SHP77 treated with DMSO at 0.1 percent for 48 hours (cell line): ENCODE measurements at regions not wholly inside any gene's neighbourhood (a gene's known extent, or its start where the extent isn't known, plus 50 kb on each side); places are given as distances from the start of the nearest gene placed in this dataset.

Experiments
- DNase-seq: peaks from one replicate; lab custom pipeline; 2025; lab: John Stamatoyannopoulos, UW

DNA sequence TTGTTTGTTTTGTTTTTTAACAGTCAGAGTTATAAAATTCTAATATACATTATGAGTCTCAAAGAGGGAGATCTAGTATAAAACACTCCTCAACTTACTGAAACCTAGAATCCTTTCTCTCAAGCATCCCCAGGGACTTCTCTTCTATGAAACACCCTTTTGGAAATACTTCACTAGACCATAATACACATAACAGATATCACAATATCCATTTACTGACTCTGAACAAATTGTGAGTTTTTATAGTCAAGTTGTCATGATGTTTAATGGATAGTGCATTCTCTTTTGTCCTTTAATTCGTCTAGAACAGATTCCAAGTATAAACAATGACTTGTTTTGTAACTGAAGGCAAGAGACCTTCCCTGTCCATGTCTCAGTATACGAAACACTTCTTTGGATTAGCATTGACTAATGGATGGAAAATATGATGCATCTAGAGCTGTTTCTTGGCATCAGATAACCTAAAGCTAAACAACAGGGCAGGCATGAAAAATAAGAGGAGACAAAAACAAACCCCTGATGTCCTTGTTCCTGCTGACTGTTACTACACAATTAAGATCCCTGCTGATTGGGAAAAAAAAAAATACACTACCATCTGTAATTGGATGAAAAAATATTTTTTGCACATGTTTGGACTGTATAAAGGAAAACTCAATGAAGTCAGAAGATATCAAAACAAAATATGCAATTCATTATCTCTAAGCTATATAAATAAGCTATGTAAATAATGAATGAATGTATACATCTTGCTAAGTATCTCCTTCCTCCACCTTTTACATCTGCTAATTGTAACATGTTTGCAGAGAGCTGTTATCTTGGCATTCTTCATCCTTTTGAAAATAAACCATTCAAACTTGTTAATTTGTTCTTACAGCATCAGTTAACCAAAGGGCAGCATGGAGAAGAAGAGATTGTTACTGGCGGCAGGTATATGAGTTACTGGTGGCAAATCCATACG is 214.2 kb downstream of the LACC1 start:
- no peak for DNase-seq

DNA sequence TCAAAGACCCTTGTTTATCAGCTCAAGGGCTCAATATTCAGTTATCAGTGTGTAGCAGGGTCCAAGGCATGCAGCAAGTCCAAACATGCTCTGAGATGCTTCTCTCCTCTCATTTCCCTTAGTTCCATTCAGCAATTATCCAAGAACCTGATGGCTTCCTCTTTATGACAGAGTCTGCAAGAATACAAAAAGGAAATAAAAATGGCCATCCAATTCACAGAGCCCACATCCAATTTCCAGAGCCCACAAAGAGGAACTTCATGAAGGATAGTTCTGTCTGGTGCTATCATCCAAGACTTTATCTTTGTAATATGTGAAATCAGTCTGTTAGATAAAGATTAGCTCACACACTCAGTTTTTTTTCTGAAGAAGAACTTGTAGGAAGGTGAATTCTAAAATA is 217.2 kb downstream of the LACC1 start:
- no peak for DNase-seq

DNA sequence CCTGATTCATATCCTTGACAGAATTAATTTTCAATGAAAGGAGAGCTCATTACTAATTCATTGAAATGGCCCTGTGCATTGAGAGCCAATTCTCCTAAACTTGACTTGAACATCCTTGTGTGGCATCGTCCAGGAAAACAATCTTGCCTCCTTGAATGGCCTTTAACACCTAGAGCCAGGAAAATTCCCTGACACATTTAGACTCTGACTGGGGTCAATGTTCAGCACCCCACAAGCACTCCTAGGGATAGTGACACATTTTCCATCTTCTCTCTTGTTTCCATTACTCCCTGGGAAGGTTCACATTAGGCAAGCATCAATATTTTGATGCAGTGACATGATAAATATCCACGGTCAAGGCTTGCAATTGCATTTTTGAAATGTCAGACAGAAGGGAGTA is 218.9 kb downstream of the LACC1 start:
- no peak for DNase-seq

DNA sequence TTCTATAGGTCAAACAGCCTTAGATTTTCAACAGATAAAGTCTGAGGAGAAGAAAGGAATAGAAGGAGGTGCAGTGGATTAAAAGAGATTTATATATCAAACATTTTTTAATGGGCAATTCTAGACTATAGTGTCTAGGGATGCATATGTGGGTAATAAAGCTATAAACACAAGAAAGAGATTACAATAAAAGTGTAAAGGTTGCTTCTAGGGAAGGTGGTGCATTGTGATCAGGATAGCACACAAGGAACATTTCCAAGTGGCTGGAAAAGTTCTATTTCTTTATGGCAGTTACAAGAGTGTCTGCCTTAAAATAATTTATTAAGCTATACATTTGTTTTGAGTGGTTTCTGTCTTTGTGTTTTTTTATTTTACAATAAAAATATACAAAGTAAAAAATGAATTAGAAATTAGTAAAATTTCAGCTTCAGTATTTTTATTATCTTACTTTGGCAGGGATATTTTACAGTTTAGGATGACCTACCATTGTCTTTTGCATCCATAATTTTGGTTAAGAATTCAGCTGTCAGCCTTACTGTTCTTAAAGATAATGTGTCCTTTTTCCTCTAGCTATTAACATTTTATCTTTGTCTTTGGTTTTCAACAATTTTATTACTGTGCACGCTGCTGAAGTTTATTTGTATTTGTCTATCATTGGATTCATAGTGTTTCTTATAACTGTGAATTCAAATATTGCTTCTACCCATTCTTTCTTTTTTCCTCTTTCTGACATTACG is 221.8 kb downstream of the LACC1 start:
- no peak for DNase-seq

DNA sequence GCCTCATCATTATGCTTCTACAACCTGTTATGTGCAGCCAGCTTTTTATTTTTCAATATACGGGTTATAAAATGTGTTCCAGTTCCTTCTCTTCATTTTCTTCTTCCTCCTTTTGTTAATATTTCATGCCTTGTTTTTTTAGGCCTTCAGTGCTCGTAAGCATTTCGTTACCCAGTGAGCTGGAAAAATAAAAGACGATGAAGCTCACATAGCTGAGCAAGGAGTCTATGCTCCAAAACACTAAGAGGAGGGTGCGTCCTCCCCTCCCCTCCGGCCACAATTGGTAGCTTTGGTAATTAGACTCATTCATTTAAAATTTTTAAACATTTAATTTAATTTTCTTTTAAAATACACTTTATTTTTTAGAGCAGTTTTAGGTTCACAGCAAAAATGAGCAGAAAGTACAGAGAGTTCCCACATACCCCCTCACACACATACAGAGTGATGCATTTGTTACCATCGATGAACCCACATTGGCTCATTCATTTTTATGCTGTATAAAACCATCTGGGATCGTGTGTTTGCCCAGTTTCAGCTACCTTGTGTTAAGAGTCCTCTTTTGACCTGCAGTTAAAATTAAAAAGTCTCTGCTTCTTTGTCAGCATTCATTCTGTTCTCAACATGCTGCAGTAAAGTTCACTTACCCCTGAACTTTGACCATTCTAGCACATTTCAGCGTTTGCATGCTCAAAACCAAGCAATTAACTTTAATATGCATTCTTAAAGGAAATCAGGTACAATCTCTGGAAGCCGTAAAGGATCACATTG is 223.9 kb downstream of the LACC1 start:
- no peak for DNase-seq

DNA sequence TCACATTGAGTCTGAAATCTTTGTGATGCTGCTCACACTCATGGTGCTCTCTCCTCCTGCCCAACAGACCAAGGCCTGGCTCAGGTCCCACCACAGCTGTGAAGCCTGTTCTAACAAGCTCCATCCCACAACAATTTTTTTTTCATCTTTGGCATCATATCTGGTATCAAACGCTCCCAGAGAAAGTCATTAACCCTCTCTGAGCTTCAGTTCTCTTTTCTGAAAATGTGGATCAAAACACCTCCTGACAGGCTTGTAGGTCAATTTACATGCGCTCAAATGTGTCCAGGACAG is 224.4 kb downstream of the LACC1 start:
- DNase-seq, result no peak

DNA sequence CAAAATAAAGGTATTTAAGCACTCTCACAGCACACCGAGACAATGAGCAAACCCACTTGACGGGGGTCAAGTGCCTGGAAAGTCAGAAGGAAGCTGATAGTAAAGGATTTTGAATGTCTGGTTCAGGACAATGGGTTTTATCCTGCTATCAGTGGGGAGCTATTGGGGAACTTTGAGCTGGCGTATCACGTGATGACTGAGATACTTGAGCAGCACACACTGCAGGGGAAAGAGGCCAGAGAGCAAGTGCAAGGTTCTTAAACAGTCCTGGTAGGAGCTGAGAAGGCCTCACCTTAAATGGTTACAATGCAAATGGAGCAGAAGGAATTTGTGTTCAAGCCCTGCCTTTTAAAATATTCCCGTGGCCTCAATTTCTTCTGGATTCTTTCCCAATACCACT is 225.3 kb downstream of the LACC1 start:
- no peak for DNase-seq

DNA sequence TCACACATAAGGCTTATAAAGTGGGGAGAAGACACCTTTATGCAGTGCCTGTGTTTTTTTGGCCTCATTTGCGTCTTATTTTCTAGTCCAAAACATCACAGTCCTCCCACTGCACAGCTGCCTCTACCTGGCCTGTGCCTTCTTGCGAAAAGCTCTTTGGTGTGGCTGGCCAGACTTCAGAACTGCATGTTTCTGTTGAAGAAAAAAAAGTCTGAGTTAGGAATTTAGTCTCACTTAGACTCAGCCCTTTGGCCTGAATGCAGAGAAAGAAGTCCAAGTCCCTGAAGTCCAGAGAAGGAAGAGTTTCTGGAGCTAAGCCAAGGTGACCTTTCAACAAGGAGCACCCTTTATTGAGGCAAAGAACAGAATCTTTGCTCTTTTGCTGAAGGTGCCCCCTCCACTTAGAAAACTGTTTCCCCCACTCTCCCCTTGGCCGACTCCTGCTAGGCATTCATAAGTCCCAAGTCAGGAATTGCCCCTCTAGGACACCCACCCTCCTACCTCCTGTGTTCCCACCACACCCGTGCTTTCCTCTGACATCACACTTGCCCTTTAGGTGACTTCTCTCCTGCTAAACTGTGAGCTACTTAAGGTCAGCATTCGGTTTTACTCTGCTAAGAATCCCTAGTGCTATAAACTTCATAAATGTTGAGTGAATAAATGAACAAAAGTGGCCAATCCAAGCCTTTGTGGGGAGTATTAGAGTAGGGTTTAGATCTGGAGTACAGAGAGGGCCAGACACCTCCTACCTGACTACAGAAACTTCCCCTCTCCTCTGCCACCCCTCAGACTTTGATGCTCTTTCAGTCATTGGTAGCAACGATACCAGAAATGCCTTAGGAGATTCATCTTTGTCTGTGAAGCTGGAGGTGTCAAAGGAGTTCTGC is 226.8 kb downstream of the LACC1 start:
- no peak for DNase-seq

DNA sequence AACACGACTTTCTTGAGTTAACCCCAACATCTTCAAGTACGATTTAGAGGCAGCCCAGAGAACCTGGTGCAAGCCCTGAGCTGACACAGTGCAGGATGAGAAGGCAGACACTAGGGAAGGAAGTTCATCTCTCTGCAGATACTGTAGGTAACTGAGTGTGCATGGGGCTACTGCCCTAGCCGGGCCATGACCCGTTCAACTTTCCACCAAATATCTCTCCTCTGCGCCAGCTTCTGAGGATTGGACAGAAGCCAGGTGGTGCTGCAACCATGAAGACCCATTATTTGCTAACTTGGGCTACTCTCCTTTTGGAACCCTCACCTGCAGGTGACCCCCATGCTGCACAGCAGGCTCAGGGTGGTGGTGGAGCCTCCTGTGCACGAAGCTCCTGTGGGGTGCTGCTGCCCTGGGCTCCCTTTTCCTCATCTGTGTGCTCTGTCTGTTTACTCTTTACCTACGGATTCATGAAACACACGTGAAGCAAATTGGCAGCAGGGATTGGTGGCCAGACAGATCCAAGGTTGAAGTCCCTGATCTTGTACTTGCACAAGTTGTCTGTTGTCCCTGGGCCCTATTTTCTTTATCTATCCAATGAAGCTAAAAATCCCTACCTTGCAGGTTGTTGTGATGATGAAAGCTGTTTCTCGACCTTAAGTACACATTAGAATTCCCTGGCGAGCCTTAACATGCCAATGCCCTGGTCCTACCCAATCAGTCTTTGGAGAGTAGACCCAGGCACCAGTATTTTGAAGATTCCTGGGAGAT is 227.8 kb downstream of the LACC1 start:
- DNase-seq, result no peak

DNA sequence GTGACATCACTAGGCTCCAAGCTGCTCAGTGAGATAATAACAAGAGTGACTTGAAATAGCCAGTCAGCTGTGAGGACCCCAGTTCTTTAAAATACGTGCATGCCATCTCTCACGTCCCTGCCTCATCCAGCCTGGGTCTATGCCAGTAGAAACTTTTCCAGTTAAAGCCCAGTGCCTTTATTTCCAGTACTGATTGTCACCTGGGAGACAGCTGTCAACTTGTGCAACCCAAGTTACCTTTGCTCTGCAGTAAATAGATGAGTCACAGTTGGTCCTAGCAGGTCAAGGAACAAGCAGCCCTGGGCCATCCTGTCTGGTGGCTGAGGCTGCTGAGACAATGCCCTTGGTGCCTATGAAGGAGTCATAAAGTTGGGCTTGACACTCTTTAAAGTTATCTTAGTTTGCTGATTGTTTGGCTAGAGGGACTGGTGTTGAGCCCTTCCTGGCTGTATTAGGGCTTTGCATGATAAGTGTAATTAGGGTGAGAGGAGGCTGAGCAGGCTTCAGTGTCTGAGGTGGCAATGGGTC is 228.7 kb downstream of the LACC1 start:
- DNase-seq, result no peak

DNA sequence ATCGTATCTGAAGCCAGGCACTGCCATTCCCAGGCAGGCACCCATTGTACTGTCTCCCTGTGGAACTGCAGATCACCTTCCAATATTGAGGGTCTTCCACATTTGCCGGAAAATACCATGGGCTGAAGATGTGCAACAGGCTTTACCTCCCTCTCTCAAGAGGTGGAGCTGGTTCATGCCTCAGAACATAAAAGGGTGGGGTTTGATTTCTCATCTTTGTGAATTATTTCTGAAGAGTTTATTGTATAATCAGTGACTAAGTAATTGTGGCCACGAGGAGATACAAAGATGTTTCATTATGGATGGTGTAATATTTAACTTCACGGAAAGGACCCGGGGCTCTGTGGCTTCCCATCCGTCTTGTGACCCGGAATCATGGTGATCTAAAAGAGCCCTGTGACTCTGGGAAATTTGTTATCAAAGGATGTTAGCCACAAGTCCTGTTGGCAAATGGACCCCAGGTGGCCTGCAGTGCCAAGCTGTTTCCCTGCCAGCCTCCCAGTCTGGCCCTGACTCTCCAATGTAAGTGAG is 230.5 kb downstream of the LACC1 start:
- no peak for DNase-seq

DNA sequence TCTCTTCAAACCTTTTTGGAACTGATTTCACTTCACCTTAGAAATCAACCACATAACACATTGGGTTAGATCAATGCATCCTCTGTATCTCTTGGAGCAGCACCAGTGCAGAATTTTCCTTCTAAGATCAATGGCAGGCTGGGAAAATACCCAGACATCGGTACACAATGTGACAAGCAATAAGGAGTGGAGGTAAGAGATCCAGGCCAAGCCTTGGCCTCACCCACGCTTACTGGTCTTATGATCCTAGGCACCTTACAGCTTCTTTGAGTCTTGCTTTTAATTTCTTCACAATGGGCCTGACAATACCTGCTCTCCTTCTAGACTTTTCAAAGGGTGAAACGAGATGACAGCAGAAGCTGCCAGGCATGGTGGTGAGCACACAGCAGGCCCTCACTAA is 232.0 kb downstream of the LACC1 start:
- DNase-seq, result no peak

DNA sequence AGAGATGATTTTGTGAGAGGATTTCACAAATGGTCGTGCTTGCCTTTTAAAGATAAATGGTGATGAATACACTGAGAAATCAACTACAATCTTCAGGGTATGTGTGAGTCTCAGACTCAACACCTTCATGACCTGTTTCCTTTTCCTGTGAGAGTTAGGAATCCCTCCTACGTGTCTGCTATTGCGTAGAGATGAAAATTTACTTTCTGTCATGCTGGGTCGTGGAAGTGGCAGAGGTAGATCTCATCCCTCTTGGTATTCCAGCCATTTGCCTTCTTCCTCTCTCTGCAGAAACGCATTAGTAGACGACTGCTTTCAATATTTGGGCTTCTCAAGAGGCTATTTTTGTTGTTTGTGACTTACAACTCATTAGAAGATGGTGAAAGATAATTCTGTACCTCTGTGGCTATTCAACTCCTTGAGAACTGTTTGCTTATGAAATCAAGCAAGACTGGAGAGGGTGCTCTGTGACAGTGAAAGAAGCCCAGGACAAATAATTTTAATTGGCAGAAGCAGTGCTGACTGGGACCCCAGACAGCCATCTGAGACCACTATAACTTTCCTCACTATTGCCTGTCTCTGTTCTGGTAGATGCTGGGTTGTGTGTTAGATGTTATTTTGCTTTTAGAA is 233.1 kb downstream of the LACC1 start:
- no peak for DNase-seq

DNA sequence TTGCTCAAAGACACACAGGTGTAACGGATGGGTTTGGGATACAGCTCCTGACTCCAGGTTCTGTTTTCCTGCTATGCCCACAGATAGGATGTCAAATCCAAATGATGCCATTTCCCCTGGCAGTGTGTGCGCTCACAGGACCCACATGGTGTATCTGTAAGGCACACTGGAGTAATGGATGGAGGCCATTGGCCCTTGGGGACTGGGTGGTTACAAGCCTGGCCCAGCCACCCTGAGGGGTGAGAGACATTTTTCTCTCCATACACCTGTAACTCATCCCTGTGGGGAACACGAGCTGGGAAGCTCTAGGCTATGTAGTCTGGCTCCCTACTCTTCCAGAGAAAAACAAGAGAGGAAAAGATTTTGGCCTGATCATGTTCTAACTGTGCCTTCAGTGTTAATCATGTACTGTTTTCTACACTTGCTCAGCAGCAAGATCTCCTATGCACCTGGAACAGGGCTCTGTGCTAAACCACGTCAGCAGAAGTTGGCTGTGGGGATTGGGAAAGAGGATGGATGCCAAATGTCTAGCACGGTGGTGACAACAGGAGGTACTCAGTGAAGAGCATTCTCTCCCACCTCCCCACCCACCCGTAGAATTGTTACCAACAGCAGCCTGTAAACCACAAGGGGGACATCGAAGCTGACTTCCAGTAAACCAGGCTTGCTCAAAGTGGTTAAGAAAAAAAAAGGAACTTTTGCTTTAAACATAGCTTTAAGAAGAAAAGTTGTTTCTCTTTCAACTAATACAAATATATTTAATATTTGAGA is 237.0 kb downstream of the LACC1 start:
- DNase-seq, result no peak

DNA sequence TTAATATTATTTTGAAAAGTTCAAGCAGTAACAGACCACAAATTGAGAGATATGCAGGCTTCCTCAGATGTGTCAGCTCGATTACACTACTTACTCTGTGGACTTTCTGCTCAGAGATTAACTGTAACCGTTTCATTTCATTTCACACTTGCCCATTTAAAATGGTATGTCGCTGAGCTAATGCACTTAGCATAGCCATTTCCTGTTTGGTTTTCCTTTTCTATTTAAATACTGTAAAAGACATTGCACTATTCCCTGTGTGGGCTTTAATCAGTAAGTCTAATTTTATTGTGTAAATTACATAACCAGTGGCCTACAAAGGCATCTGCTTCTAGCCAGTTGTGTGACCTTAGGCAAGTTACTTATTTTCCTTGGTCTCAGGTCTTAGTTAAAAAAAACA is 237.6 kb downstream of the LACC1 start:
- no peak for DNase-seq

DNA sequence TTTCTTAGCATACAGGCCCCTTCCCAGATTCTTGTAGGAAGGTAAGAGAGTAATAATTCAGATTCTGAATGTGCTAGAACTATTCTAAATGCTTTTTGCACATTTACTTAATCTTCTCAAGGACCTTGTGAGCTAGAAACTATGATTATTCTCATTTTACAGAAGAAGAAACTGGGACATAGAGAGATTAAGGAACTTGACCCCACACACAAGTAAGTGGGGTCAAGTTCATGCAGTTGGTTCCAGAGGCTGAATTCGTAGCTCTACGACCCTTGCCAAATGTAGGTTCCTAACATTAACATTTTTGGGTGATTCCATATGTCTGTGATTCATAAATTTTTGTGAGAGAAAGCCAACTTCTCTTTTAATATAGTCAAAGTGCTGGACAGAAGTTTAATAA is 238.1 kb downstream of the LACC1 start:
- no peak for DNase-seq

DNA sequence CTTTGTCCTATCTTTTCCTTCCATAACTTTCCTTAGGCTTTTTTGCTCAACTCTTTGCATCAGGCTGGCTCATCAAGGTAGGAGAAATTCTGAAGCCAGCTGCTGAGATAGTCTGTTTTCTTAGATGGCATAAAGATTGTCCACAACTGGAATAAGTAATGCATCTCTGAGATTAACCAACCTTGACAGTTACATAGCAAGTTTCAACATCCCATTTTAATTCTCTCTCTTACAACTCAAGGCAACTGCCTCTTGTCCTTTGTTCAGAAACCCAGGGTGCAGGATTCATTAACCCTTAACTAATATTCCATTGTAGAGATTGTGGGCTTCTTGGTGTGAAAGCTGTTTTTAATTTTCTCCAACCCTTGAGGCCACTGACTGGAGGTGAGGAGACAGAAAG is 239.2 kb downstream of the LACC1 start:
- DNase-seq, result no peak

DNA sequence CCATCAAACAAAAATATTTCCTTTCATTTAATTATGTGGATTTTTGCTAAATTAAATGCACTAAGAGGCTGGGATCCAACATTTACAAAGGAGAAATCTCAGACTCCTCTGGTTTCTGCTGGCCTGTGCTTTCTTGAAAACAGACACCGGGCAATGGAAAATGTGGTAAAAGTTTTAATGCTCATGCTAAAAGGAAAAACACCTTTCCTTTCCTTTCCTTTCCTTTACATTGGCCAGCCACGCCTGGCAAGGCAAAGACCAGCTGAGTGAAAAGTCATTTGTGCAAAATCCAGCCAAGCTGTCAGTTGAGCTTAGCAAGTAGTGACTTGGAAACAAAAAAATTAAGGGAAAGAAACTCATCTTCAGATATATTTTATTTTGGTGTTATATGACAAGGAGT is 240.3 kb downstream of the LACC1 start:
- no peak for DNase-seq
